HepG2 (cell line): ENCODE measurements at regions not wholly inside any gene's neighbourhood (a gene's known extent, or its start where the extent isn't known, plus 50 kb on each side); places are given as distances from the start of the nearest gene placed in this dataset.
A peak's percentile ranks its signal among the peaks of the same experiment; 100 is the strongest.

Experiments
- AKNA ChIP-seq: sonication (generic); formaldehyde crosslinking; IDR thresholded peaks from 2 replicates; pipeline ENCODE4 v1.4.0; 2020; ENCODE audit warnings: missing genetic modification reagents, borderline replicate concordance
- FOSL2 ChIP-seq: sonication (generic); formaldehyde crosslinking; IDR thresholded peaks from 2 replicates; pipeline ENCODE4 v1.4.0; 2020; ENCODE audit warnings: missing genetic modification reagents
- FOXP1 ChIP-seq, 2 experiments: fragments of 450-650 bp in 1 of 2; IDR thresholded peaks; 2 replicates each; pipeline ENCODE4 v1.6.1; 2017 to 2018; ENCODE audit warnings: antibody characterized with exemption in 1 of 2
- JUN ChIP-seq: sonication (generic); formaldehyde crosslinking; IDR thresholded peaks from 2 replicates; pipeline ENCODE4 v1.4.0; 2020; ENCODE audit warnings: mild to moderate bottlenecking, missing genetic modification reagents
- NFATC3 ChIP-seq: sonication (generic); formaldehyde crosslinking; IDR thresholded peaks from 2 replicates; pipeline ENCODE4 v1.5.1; 2020; ENCODE audit warnings: mild to moderate bottlenecking, missing genetic modification reagents
- POGZ ChIP-seq: sonication (generic); formaldehyde crosslinking; IDR thresholded peaks from 2 replicates; pipeline ENCODE4 v1.4.0; 2020; ENCODE audit warnings: mild to moderate bottlenecking, missing genetic modification reagents
- ZC3H4 ChIP-seq: sonication (generic); formaldehyde crosslinking; IDR thresholded peaks from 2 replicates; pipeline ENCODE4 v1.4.0; 2020; ENCODE audit warnings: missing genetic modification reagents, borderline replicate concordance
- ZNF224 ChIP-seq: sonication (generic); formaldehyde crosslinking; IDR thresholded peaks from 2 replicates; pipeline ENCODE4 v1.5.0; 2020; ENCODE audit warnings: mild to moderate bottlenecking, missing genetic modification reagents
- ZNF367 ChIP-seq: sonication (generic); formaldehyde crosslinking; IDR thresholded peaks from 2 replicates; pipeline ENCODE4 v1.4.0; 2020; ENCODE audit warnings: missing genetic modification reagents, borderline replicate concordance
- ZNF546 ChIP-seq: sonication (generic); formaldehyde crosslinking; conservative IDR thresholded peaks from 2 replicates; pipeline ENCODE4 v1.8.1; 2023; ENCODE audit warnings: mild to moderate bottlenecking, missing genetic modification reagents
- ZNF577 ChIP-seq: sonication (generic); formaldehyde crosslinking; IDR thresholded peaks from 2 replicates; pipeline ENCODE4 v1.4.0; 2020; ENCODE audit warnings: mild to moderate bottlenecking, low read depth, missing genetic modification reagents, borderline replicate concordance
- ZNF607 ChIP-seq: sonication (generic); formaldehyde crosslinking; IDR thresholded peaks from 2 replicates; pipeline ENCODE4 v1.5.1; 2020; ENCODE audit warnings: missing genetic modification reagents, mild to moderate bottlenecking, borderline replicate concordance
- TF ChIP-seq, protein P1 (sequence below): IDR thresholded peaks from 2 replicates; pipeline ENCODE4 v1.4.0; 2020; ENCODE audit warnings: mild to moderate bottlenecking, missing genetic modification reagents
- TF ChIP-seq, protein P2 (sequence below): sonication (generic); formaldehyde crosslinking; IDR thresholded peaks from 2 replicates; pipeline ENCODE4 v1.4.0; 2020; ENCODE audit warnings: mild to moderate bottlenecking, missing genetic modification reagents, borderline replicate concordance

- TF ChIP-seq, protein P1, sequence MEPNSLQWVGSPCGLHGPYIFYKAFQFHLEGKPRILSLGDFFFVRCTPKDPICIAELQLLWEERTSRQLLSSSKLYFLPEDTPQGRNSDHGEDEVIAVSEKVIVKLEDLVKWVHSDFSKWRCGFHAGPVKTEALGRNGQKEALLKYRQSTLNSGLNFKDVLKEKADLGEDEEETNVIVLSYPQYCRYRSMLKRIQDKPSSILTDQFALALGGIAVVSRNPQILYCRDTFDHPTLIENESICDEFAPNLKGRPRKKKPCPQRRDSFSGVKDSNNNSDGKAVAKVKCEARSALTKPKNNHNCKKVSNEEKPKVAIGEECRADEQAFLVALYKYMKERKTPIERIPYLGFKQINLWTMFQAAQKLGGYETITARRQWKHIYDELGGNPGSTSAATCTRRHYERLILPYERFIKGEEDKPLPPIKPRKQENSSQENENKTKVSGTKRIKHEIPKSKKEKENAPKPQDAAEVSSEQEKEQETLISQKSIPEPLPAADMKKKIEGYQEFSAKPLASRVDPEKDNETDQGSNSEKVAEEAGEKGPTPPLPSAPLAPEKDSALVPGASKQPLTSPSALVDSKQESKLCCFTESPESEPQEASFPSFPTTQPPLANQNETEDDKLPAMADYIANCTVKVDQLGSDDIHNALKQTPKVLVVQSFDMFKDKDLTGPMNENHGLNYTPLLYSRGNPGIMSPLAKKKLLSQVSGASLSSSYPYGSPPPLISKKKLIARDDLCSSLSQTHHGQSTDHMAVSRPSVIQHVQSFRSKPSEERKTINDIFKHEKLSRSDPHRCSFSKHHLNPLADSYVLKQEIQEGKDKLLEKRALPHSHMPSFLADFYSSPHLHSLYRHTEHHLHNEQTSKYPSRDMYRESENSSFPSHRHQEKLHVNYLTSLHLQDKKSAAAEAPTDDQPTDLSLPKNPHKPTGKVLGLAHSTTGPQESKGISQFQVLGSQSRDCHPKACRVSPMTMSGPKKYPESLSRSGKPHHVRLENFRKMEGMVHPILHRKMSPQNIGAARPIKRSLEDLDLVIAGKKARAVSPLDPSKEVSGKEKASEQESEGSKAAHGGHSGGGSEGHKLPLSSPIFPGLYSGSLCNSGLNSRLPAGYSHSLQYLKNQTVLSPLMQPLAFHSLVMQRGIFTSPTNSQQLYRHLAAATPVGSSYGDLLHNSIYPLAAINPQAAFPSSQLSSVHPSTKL: peak; percentile 37; the same call in 1 of the 2 replicates
- no peak for TF ChIP-seq ZNF367
- TF ChIP-seq, protein P2, sequence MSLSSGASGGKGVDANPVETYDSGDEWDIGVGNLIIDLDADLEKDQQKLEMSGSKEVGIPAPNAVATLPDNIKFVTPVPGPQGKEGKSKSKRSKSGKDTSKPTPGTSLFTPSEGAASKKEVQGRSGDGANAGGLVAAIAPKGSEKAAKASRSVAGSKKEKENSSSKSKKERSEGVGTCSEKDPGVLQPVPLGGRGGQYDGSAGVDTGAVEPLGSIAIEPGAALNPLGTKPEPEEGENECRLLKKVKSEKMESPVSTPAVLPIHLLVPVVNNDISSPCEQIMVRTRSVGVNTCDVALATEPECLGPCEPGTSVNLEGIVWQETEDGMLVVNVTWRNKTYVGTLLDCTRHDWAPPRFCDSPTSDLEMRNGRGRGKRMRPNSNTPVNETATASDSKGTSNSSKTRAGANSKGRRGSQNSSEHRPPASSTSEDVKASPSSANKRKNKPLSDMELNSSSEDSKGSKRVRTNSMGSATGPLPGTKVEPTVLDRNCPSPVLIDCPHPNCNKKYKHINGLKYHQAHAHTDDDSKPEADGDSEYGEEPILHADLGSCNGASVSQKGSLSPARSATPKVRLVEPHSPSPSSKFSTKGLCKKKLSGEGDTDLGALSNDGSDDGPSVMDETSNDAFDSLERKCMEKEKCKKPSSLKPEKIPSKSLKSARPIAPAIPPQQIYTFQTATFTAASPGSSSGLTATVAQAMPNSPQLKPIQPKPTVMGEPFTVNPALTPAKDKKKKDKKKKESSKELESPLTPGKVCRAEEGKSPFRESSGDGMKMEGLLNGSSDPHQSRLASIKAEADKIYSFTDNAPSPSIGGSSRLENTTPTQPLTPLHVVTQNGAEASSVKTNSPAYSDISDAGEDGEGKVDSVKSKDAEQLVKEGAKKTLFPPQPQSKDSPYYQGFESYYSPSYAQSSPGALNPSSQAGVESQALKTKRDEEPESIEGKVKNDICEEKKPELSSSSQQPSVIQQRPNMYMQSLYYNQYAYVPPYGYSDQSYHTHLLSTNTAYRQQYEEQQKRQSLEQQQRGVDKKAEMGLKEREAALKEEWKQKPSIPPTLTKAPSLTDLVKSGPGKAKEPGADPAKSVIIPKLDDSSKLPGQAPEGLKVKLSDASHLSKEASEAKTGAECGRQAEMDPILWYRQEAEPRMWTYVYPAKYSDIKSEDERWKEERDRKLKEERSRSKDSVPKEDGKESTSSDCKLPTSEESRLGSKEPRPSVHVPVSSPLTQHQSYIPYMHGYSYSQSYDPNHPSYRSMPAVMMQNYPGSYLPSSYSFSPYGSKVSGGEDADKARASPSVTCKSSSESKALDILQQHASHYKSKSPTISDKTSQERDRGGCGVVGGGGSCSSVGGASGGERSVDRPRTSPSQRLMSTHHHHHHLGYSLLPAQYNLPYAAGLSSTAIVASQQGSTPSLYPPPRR (CRISPR knock-in tag): no peak
- no peak for TF ChIP-seq ZNF577 (CRISPR knock-in tag)
- no peak for TF ChIP-seq NFATC3 (CRISPR knock-in tag)
- TF ChIP-seq ZC3H4: no peak
- TF ChIP-seq ZNF607 (CRISPR knock-in tag): no peak
- 0 out of 2 replicates have a peak, but pooled peaks have one; percentile 44 for TF ChIP-seq JUN (CRISPR knock-in tag)
- no peak for TF ChIP-seq AKNA
- no peak for TF ChIP-seq FOXP1 (IDR thresholded peaks at IDR 0.05)
- no peak for TF ChIP-seq FOXP1 (CRISPR knock-in tag; IDR thresholded peaks at IDR 0.05)
- no peak for TF ChIP-seq POGZ (CRISPR knock-in tag)
- TF ChIP-seq FOSL2 (CRISPR knock-in tag): peak; percentile 87
- TF ChIP-seq ZNF546 (CRISPR knock-in tag): no peak
- TF ChIP-seq ZNF224: no peak
- TF ChIP-seq, all 625 proteins: peak for 10
These were observed 189.3 kb upstream of the TPM1 start (continued) for GRCh38 chr15:62853114-62853840.
